HCT116 (cell line): ENCODE measurements at regions not wholly inside any gene's neighbourhood (a gene's known extent, or its start where the extent isn't known, plus 50 kb on each side); places are given as distances from the start of the nearest gene placed in this dataset.

ENCODE experiments used
- ATAC-seq: fragments of 200-7000 bp; cut with Tn5 transposase; 2 replicates; pipeline ENCODE4 v1.9.1; 2020; ENCODE audit warnings: mild to moderate bottlenecking, moderate library complexity
- BruUV-seq: library from RNA; stranded (reverse); fragments of 400-500 nt; replicated peaks from 2 replicates; lab custom pipeline; 2021; lab: Mats Ljungman, UMichigan
- CTCF ChIA-PET: fragments of 300-600 bp; sonication (Branson Sonifier 250); formaldehyde crosslinking; loops from one replicate; lab custom pipeline; 2021; ENCODE audit warnings: antibody characterized with exemption; lab: Charles Lee
- POLR2A ChIA-PET: fragments of 300-600, 350-600 bp; sonication (Branson Sonifier 250); formaldehyde crosslinking; loops from one replicate; lab custom pipeline; 2021; ENCODE audit warnings: antibody characterized with exemption; lab: Charles Lee
- RAD21 ChIA-PET, 2 experiments: fragments of 300-600 bp; sonication (Branson Sonifier 250); formaldehyde crosslinking; loops; one replicate each; lab custom pipeline; 2023; ENCODE audit warnings: low total read pairs in 2 of 2; ENCODE audit not compliant: uncharacterized antibody in 2 of 2, unreplicated experiment in 2 of 2, low non-redundant PET in 1 of 2; lab: Charles Lee
- DNase-seq: peaks from one replicate; pipeline ENCODE4 v3.0.0-alpha.2; 2010; ENCODE audit warnings: low read depth, low spot score
- H2AFZ ChIP-seq: fragments of 200-600 bp; shearing (Covaris generic), sonication (generic); 2 replicates; pipeline ENCODE4 v1.6.1; 2017; ENCODE audit warnings: low read depth, mixed run types, mixed read lengths, antibody characterized with exemption, low read length; ENCODE audit not compliant: poor library complexity, severe bottlenecking
- H3K27ac ChIP-seq: 2 replicates; pipeline ENCODE4 v1.5.1; 2012; ENCODE audit warnings: low read depth, low read length
- H3K27me3 ChIP-seq: fragments of 200-600 bp; sonication (generic); 2 replicates; pipeline ENCODE4 v1.6.1; 2016; ENCODE audit warnings: mixed run types, low read length, mixed read lengths; ENCODE audit not compliant: insufficient read depth
- H3K36me3 ChIP-seq, 2 experiments: fragments of 200-500 bp in 1 of 2; fragments of 200-600 bp in 1 of 2; sonication (Bioruptor generic) in 1 of 2; sonication (generic) in 1 of 2; 2 replicates each; pipeline versions ENCODE4 v1.5.1 to v1.6.1; 2014 to 2016; ENCODE audit warnings: low read length in 2 of 2, inconsistent platforms in 1 of 2, mixed read lengths in 1 of 2, mixed run types in 1 of 2; ENCODE audit not compliant: insufficient read depth in 2 of 2, control insufficient read depth in 1 of 2
- H3K4me1 ChIP-seq, 2 experiments: fragments of 200-600 bp in 1 of 2; sonication (generic) in 1 of 2; 2 replicates each; pipeline versions ENCODE4 v1.5.1 to v1.6.1; 2012 to 2017; ENCODE audit warnings: low read length in 2 of 2, inconsistent platforms in 1 of 2, mild to moderate bottlenecking in 1 of 2, mixed read lengths in 1 of 2, mixed run types in 1 of 2, moderate library complexity in 1 of 2; ENCODE audit not compliant: insufficient read depth in 2 of 2, control insufficient read depth in 1 of 2
- H3K4me2 ChIP-seq: fragments of 200-600 bp; sonication (generic); 2 replicates; pipeline ENCODE4 v1.6.1; 2017; ENCODE audit warnings: mixed run types, low read length, mixed read lengths
- H3K4me3 ChIP-seq, 2 experiments: fragments of 200-600 bp in 1 of 2; sonication (generic) in 1 of 2; replicated peaks in 1 of 2; 2 replicates each; pipeline ENCODE4 v1.5.1; 2011 to 2016; ENCODE audit warnings: low read length in 2 of 2, control low read depth in 1 of 2, low read depth in 1 of 2, mild to moderate bottlenecking in 1 of 2, mixed read lengths in 1 of 2, mixed run types in 1 of 2
- H3K79me2 ChIP-seq: fragments of 200-600 bp; sonication (generic); 2 replicates; pipeline ENCODE4 v1.6.1; 2017; ENCODE audit warnings: mild to moderate bottlenecking, mixed run types, low read length, moderate library complexity, mixed read lengths; ENCODE audit not compliant: insufficient read depth
- H3K9ac ChIP-seq: fragments of 200-600 bp; sonication (generic); 2 replicates; pipeline ENCODE4 v1.6.1; 2016; ENCODE audit warnings: low read length, mixed read lengths
- H3K9me2 ChIP-seq: fragments of 200-600 bp; sonication (generic), shearing (Covaris generic); 2 replicates; pipeline ENCODE4 v1.6.1; 2017; ENCODE audit warnings: mixed run types, mild to moderate bottlenecking, moderate library complexity; ENCODE audit not compliant: insufficient read depth
- H3K9me3 ChIP-seq, 2 experiments: fragments of 200-500 bp in 1 of 2; fragments of 200-600 bp in 1 of 2; sonication (Bioruptor generic) in 1 of 2; sonication (generic) in 1 of 2; 2 replicates each; pipeline ENCODE4 v1.6.1; 2014 to 2017; ENCODE audit warnings: low read length in 2 of 2, mixed read lengths in 2 of 2, inconsistent platforms in 1 of 2, low read depth in 1 of 2, mild to moderate bottlenecking in 1 of 2, mixed run types in 1 of 2, moderate library complexity in 1 of 2; ENCODE audit not compliant: control insufficient read depth in 1 of 2, insufficient read depth in 1 of 2
- H4K20me1 ChIP-seq: fragments of 200-600 bp; sonication (generic), shearing (Covaris generic); 2 replicates; pipeline ENCODE4 v1.6.1; 2017; ENCODE audit warnings: mixed run types, mild to moderate bottlenecking, moderate library complexity; ENCODE audit not compliant: insufficient read depth
- CBX3 ChIP-seq: IDR thresholded peaks from 2 replicates; pipeline ENCODE4 v1.6.1; 2012; ENCODE audit warnings: low read depth
- EGR1 ChIP-seq: IDR thresholded peaks from 2 replicates; pipeline ENCODE4 v1.6.1; 2012; ENCODE audit warnings: low read depth
- ELF1 ChIP-seq: IDR thresholded peaks from 2 replicates; pipeline ENCODE4 v1.6.1; 2012; ENCODE audit warnings: low read depth, borderline replicate concordance
- EZH2 ChIP-seq: fragments of 200-600 bp; sonication (generic); IDR thresholded peaks from 2 replicates; pipeline ENCODE4 v1.6.1; 2017; ENCODE audit warnings: antibody characterized with exemption, mixed run types
- EZH2phosphoT487 ChIP-seq: fragments of 200-600 bp; IDR thresholded peaks from 2 replicates; pipeline ENCODE4 v1.6.1; 2018; ENCODE audit warnings: antibody characterized with exemption, borderline replicate concordance
- JUND ChIP-seq: IDR thresholded peaks from 2 replicates; pipeline ENCODE4 v1.6.1; 2012
- MAX ChIP-seq: IDR thresholded peaks from 2 replicates; pipeline ENCODE4 v1.6.1; 2012
- POLR2A ChIP-seq: IDR thresholded peaks from 2 replicates; pipeline ENCODE4 v1.7.0; 2011; ENCODE audit warnings: borderline replicate concordance; ENCODE audit not compliant: insufficient read depth, insufficient read length; ENCODE audit errors: extremely low read depth
- RAD21 ChIP-seq: IDR thresholded peaks from 2 replicates; pipeline ENCODE4 v1.6.1; 2012; ENCODE audit warnings: low read depth, mild to moderate bottlenecking
- SIN3A ChIP-seq: IDR thresholded peaks from 2 replicates; pipeline ENCODE4 v1.6.1; 2012; ENCODE audit warnings: low read depth
- SRF ChIP-seq: IDR thresholded peaks from 2 replicates; pipeline ENCODE4 v1.6.1; 2012; ENCODE audit warnings: low read depth
- ZBTB33 ChIP-seq: IDR thresholded peaks from 2 replicates; pipeline ENCODE4 v1.6.1; 2011; ENCODE audit warnings: mild to moderate bottlenecking, low read length, moderate library complexity; ENCODE audit not compliant: insufficient replicate concordance; ENCODE audit errors: extremely low read depth
- ZFX ChIP-seq: fragments of 450-650 bp; IDR thresholded peaks from 2 replicates; pipeline ENCODE4 v1.6.1; 2017
- ZNF274 ChIP-seq: fragments of 200-500 bp; sonication (Bioruptor generic); IDR thresholded peaks from 2 replicates; pipeline ENCODE4 v1.6.1; 2014; ENCODE audit warnings: mild to moderate bottlenecking, low read depth, low read length, inconsistent platforms
- intact Hi-C: fragments of 100-400 bp; cut with micrococcal nuclease; formaldehyde crosslinking; loops from 2 replicates; pipeline ENCODE4 v1.10.0; 2022
- TF ChIP-seq, protein P1 (sequence below): IDR thresholded peaks from 2 replicates; pipeline ENCODE4 v1.6.1; 2012

GRCh38 chr5:4222147-4222546, 626.5 kb downstream of the IRX1 start:
- ATAC-seq (no peak), DNase-seq (no peak)
- H4K20me1 ChIP-seq, result no peaks in the 10 kb centered on the region
- no peak overlapping the region for H3K4me3 ChIP-seq
- no peaks in the 10 kb centered on the region for H3K36me3 ChIP-seq
- no peaks in the 10 kb centered on the region for H3K9me2 ChIP-seq
- ChIA-PET POLR2A (no interaction called here), RAD21 (no interaction called here), CTCF (no interaction called here)
- BruUV-seq, result no TSS peak
- no peak overlapping the region for H2AFZ ChIP-seq
- H3K4me1 ChIP-seq, result no peaks in the 10 kb centered on the region
- intact Hi-C loops, result no loop called here
- no peak for TF ChIP-seq MAX
- TF ChIP-seq RAD21, result no peak
- TF ChIP-seq EZH2, result no peak
- TF ChIP-seq SIN3A, result no peak
- TF ChIP-seq EZH2phosphoT487, result no peak
- TF ChIP-seq CBX3, result no peak
- no peak for TF ChIP-seq ELF1
- TF ChIP-seq SRF, result no peak
- TF ChIP-seq POLR2A, result no peak
- no peak for TF ChIP-seq ZBTB33
- no peak for TF ChIP-seq ZNF274
- no peak for TF ChIP-seq EGR1
- TF ChIP-seq, protein P1, sequence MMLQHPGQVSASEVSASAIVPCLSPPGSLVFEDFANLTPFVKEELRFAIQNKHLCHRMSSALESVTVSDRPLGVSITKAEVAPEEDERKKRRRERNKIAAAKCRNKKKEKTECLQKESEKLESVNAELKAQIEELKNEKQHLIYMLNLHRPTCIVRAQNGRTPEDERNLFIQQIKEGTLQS, result no peak
- TF ChIP-seq ZFX, result no peak
- no peak for TF ChIP-seq JUND
- H3K9me3 ChIP-seq, result peaks cover 17 to 33% of the 10 kb centered on the region in 2 experiments; a peak in 2 of 4 replicates
- no peak overlapping the region for H3K9ac ChIP-seq
- no peak overlapping the region for H3K4me2 ChIP-seq
- H3K27me3 ChIP-seq, result no peaks in the 10 kb centered on the region
- H3K79me2 ChIP-seq, result no peaks in the 10 kb centered on the region
- H3K27ac ChIP-seq, result no peak overlapping the region
